Caco-2 (cell line): ENCODE measurements at regions not wholly inside any gene's neighbourhood (a gene's known extent, or its start where the extent isn't known, plus 50 kb on each side); places are given as distances from the start of the nearest gene placed in this dataset.

Experiments used
- BruUV-seq: library from RNA; stranded (reverse); fragments of 400-500 nt; replicated peaks from 2 replicates; lab custom pipeline; 2021; lab: Mats Ljungman, UMichigan
- CTCF ChIA-PET: fragments of 300-600 bp; sonication (Branson Sonifier 250); formaldehyde crosslinking; loops from one replicate; lab custom pipeline; 2022; ENCODE audit warnings: antibody characterized with exemption; lab: Charles Lee
- POLR2A ChIA-PET: fragments of 300-600 bp; sonication (Branson Sonifier 250); formaldehyde crosslinking; loops from one replicate; lab custom pipeline; 2022; ENCODE audit warnings: antibody characterized with exemption; lab: Charles Lee
- DNase-seq, 2 experiments: peaks; one replicate each; pipeline versions ENCODE4 v3.0.0 to v3.0.0-alpha.2; 2020 to 2022
- H3K27me3 ChIP-seq: replicated peaks from 2 replicates; pipeline ENCODE4 v1.6.0; 2011; ENCODE audit warnings: low read length; ENCODE audit not compliant: control insufficient read depth, insufficient read depth
- H3K36me3 ChIP-seq: 2 replicates; pipeline ENCODE4 v1.5.1; 2011; ENCODE audit warnings: low read length; ENCODE audit not compliant: control insufficient read depth, insufficient read depth
- H3K4me1 ChIP-seq: fragments of 250-450 bp; sonication (Bioruptor Pico); 2 replicates; pipeline ENCODE4 v1.5.1; 2020; ENCODE audit warnings: mild to moderate bottlenecking
- H3K4me3 ChIP-seq: 2 replicates; pipeline ENCODE4 v1.5.1; 2011; ENCODE audit warnings: low read depth, mild to moderate bottlenecking, control low read depth, low read length
- H3K9me3 ChIP-seq: fragments of 250-450 bp; sonication (Bioruptor Pico); 2 replicates; pipeline ENCODE4 v1.5.1; 2020; ENCODE audit warnings: mild to moderate bottlenecking, moderate library complexity
- H3K27ac Mint-ChIP-seq: one replicate; pipeline ENCODE4 v1.8.0; 2022; ENCODE audit warnings: mixed read lengths; ENCODE audit not compliant: unreplicated experiment
- H3K27me3 Mint-ChIP-seq: one replicate; pipeline ENCODE4 v1.8.0; 2022; ENCODE audit warnings: mixed read lengths; ENCODE audit not compliant: insufficient read depth, unreplicated experiment
- H3K36me3 Mint-ChIP-seq: one replicate; pipeline ENCODE4 v1.8.0; 2022; ENCODE audit warnings: mild to moderate bottlenecking, mixed read lengths; ENCODE audit not compliant: insufficient read depth, unreplicated experiment
- H3K4me1 Mint-ChIP-seq: one replicate; pipeline ENCODE4 v1.8.0; 2022; ENCODE audit warnings: low read depth, mixed read lengths; ENCODE audit not compliant: unreplicated experiment
- H3K4me3 Mint-ChIP-seq: one replicate; pipeline ENCODE4 v1.8.0; 2022; ENCODE audit warnings: mild to moderate bottlenecking, moderate library complexity, mixed read lengths; ENCODE audit not compliant: unreplicated experiment
- H3K9me3 Mint-ChIP-seq: one replicate; pipeline ENCODE4 v1.8.0; 2022; ENCODE audit warnings: mixed read lengths; ENCODE audit not compliant: unreplicated experiment
- intact Hi-C: fragments of 100-400 bp; cut with micrococcal nuclease; formaldehyde crosslinking; loops from one replicate; pipeline ENCODE4 v1.10.0; 2022; ENCODE audit not compliant: unreplicated experiment
- TF ChIP-seq, protein P1 (sequence below), 2 experiments: fragments of 200-600 bp in 1 of 2; IDR thresholded peaks; 1 replicate in 1 of 2; 2 replicates in 1 of 2; pipeline versions ENCODE4 v1.5.1 to v1.8.0; 2011 to 2022; ENCODE audit warnings: antibody characterized with exemption in 1 of 2, control low read depth in 1 of 2, inconsistent platforms in 1 of 2, low read depth in 1 of 2, low read length in 1 of 2, mild to moderate bottlenecking in 1 of 2, moderate library complexity in 1 of 2; ENCODE audit not compliant: insufficient read depth in 1 of 2, severe bottlenecking in 1 of 2, unreplicated experiment in 1 of 2

DNA sequence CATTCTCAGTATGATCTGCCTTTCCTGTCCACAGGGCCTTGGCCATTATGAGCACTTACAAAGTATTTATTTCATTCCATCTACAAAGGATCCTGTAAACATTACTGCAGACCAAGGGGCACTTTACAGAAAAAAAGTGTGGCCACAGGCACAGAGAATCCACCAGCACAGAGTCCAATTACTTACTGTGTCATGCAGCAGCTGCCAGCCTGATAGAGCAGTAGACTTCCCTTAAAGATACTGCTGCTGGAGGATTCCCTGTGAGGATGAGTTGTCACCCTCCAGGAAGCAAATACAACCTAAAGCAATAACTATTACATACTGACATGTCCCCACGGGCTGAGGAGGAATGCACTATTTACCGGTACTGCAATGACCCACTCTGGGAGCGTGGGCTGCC is 97.1 kb upstream of the COG2 start:
- ChIA-PET POLR2A (no interaction called here), CTCF (no interaction called here)
- H3K27ac Mint-ChIP-seq = no peak overlapping the region
- no TSS peak for BruUV-seq
- TF ChIP-seq, protein P1, sequence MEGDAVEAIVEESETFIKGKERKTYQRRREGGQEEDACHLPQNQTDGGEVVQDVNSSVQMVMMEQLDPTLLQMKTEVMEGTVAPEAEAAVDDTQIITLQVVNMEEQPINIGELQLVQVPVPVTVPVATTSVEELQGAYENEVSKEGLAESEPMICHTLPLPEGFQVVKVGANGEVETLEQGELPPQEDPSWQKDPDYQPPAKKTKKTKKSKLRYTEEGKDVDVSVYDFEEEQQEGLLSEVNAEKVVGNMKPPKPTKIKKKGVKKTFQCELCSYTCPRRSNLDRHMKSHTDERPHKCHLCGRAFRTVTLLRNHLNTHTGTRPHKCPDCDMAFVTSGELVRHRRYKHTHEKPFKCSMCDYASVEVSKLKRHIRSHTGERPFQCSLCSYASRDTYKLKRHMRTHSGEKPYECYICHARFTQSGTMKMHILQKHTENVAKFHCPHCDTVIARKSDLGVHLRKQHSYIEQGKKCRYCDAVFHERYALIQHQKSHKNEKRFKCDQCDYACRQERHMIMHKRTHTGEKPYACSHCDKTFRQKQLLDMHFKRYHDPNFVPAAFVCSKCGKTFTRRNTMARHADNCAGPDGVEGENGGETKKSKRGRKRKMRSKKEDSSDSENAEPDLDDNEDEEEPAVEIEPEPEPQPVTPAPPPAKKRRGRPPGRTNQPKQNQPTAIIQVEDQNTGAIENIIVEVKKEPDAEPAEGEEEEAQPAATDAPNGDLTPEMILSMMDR (IDR thresholded peaks at IDR 0.05; ENCODE audit: insufficient read depth in 1 of 2, low read depth in 1 of 2, low read length in 1 of 2, severe bottlenecking in 1 of 2, unreplicated experiment in 1 of 2) = no peak
- no peaks in the 10 kb centered on the region for H3K4me1 Mint-ChIP-seq
- no peaks in the 10 kb centered on the region for H3K27me3 ChIP-seq
- no peaks in the 10 kb centered on the region for H3K4me1 ChIP-seq
- no peak overlapping the region for H3K4me3 Mint-ChIP-seq
- intact Hi-C loops = no loop called here
- H3K9me3 ChIP-seq = no peaks in the 10 kb centered on the region
- H3K36me3 Mint-ChIP-seq = no peaks in the 10 kb centered on the region
- no peak for DNase-seq
- H3K9me3 Mint-ChIP-seq = no peaks in the 10 kb centered on the region
- no peaks in the 10 kb centered on the region for H3K36me3 ChIP-seq
- H3K4me3 ChIP-seq = no peak overlapping the region
- H3K27me3 Mint-ChIP-seq = peaks cover 2% of the 10 kb centered on the region

DNA sequence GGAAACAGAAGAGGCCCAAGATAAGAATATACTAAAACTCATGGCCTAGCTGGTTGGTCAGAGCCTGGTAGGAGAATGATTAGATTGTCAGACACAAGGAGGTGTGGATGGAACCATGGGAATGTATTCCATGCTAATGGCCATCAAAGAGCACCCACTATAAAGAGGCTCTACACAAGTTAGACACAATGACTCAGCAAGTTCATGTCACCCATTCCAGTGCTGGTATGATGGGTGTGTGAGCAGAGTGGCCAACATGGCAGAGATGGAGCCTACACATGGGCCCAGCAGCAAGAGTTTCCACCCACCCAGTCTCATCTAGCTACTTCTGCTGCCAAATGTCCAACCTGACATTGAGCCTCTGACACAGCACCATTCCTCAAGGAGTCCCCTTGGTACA is 97.5 kb upstream of the COG2 start:
- no peak overlapping the region for H3K4me3 Mint-ChIP-seq
- ChIA-PET POLR2A (no interaction called here), CTCF (no interaction called here)
- TF ChIP-seq, protein P1 (IDR thresholded peaks at IDR 0.05; ENCODE audit: insufficient read depth in 1 of 2, low read depth in 1 of 2, low read length in 1 of 2, severe bottlenecking in 1 of 2, unreplicated experiment in 1 of 2) = no peak
- DNase-seq = no peak
- no peaks in the 10 kb centered on the region for H3K36me3 Mint-ChIP-seq
- H3K9me3 ChIP-seq = no peaks in the 10 kb centered on the region
- H3K36me3 ChIP-seq = no peaks in the 10 kb centered on the region
- H3K27me3 Mint-ChIP-seq = peaks cover 2% of the 10 kb centered on the region
- no peaks in the 10 kb centered on the region for H3K9me3 Mint-ChIP-seq
- H3K27ac Mint-ChIP-seq = no peak overlapping the region
- BruUV-seq = no TSS peak
- H3K4me3 ChIP-seq = no peak overlapping the region
- intact Hi-C loops = no loop called here
- H3K4me1 Mint-ChIP-seq = no peaks in the 10 kb centered on the region
- no peaks in the 10 kb centered on the region for H3K4me1 ChIP-seq
- H3K27me3 ChIP-seq = no peaks in the 10 kb centered on the region

DNA sequence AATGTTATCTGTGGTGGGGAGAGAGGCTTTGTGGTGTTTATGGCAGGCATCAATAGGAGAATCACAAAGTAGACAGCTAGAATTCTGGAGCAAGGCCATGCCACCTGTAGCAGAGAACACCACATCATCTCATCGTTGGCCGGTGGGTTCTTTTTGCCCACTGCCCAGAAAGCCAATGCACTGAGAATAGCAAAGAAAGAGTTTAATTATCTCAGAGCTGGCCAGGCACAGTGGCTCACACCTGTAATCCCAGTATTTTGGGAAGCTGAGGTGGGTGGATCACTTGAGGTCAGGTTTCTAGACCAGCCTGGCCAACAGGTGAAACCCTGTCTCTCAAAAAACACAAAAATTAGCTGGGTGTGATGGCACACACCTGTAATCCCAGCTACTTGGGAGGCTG is 99.2 kb upstream of the COG2 start:
- Histone ChIP-seq H3K36me3 (no peaks in the 10 kb centered on the region), H3K4me1 (no peaks in the 10 kb centered on the region), H3K4me3 (no peak overlapping the region), H3K27me3 (no peaks in the 10 kb centered on the region), H3K9me3 (no peaks in the 10 kb centered on the region)
- ChIA-PET POLR2A (no interaction called here), CTCF (no interaction called here)
- Mint-ChIP-seq H3K27me3 (no peaks in the 10 kb centered on the region), H3K9me3 (no peaks in the 10 kb centered on the region), H3K4me3 (no peak overlapping the region), H3K4me1 (no peaks in the 10 kb centered on the region), H3K36me3 (no peaks in the 10 kb centered on the region), H3K27ac (no peak overlapping the region)
- TF ChIP-seq, protein P1 (IDR thresholded peaks at IDR 0.05; ENCODE audit: insufficient read depth in 1 of 2, low read depth in 1 of 2, low read length in 1 of 2, severe bottlenecking in 1 of 2, unreplicated experiment in 1 of 2) = no peak
- no peak for DNase-seq
- intact Hi-C loops = no loop called here
- BruUV-seq = no TSS peak
